Smooth muscle cell (in vitro differentiated cells): ENCODE measurements at regions not wholly inside any gene's neighbourhood (a gene's known extent, or its start where the extent isn't known, plus 50 kb on each side); places are given as distances from the start of the nearest gene placed in this dataset.

ENCODE experiments used
- DNase-seq: peaks from one replicate; lab custom pipeline; 2025; ENCODE audit not compliant: unreplicated experiment; lab: John Stamatoyannopoulos, UW
- H2AFZ ChIP-seq: fragments of 200-600 bp; sonication (generic); 2 replicates; pipeline ENCODE4 v1.6.0; 2016; ENCODE audit warnings: antibody characterized with exemption, low read depth, mild to moderate bottlenecking
- H3F3A ChIP-seq: fragments of 200-600 bp; sonication (generic); 2 replicates; pipeline ENCODE4 v1.6.0; 2017; ENCODE audit warnings: antibody characterized with exemption, low read depth
- H3K27ac ChIP-seq: fragments of 200-600 bp; sonication (generic); 2 replicates; pipeline ENCODE4 v1.5.1; 2016; ENCODE audit warnings: low read depth, mild to moderate bottlenecking
- H3K27me3 ChIP-seq: fragments of 200-600 bp; sonication (generic); 2 replicates; pipeline ENCODE4 v1.6.1; 2016; ENCODE audit warnings: low read depth, mild to moderate bottlenecking
- H3K36me3 ChIP-seq: fragments of 200-600 bp; sonication (generic); 2 replicates; pipeline ENCODE4 v1.5.1; 2016; ENCODE audit warnings: low read depth
- H3K4me1 ChIP-seq: fragments of 200-600 bp; sonication (generic); 2 replicates; pipeline ENCODE4 v1.5.1; 2016; ENCODE audit warnings: low read depth
- H3K4me2 ChIP-seq: fragments of 200-600 bp; sonication (generic); 2 replicates; pipeline ENCODE4 v1.6.0; 2016; ENCODE audit warnings: mild to moderate bottlenecking
- H3K4me3 ChIP-seq: fragments of 200-600 bp; sonication (generic); 2 replicates; pipeline ENCODE4 v1.5.1; 2016; ENCODE audit warnings: mild to moderate bottlenecking
- H3K79me2 ChIP-seq: fragments of 200-600 bp; sonication (generic); 2 replicates; pipeline ENCODE4 v1.6.0; 2016; ENCODE audit warnings: low read depth, mild to moderate bottlenecking
- H3K9ac ChIP-seq: fragments of 200-600 bp; sonication (generic); 2 replicates; pipeline ENCODE4 v1.6.0; 2016; ENCODE audit warnings: low read depth
- H3K9me3 ChIP-seq: fragments of 200-600 bp; sonication (generic); replicated peaks from 2 replicates; pipeline ENCODE4 v1.5.1; 2016; ENCODE audit warnings: low read depth
- H4K20me1 ChIP-seq: fragments of 200-600 bp; sonication (generic); 2 replicates; pipeline ENCODE4 v1.6.0; 2016; ENCODE audit warnings: low read depth
- CTCF ChIP-seq: fragments of 200-600 bp; sonication (generic); IDR thresholded peaks from 2 replicates; pipeline ENCODE4 v1.5.1; 2017; ENCODE audit warnings: borderline replicate concordance, mild to moderate bottlenecking, antibody characterized with exemption; ENCODE audit not compliant: insufficient read depth, poor library complexity, severe bottlenecking
- WGBS: methylation state at CpG from one replicate; pipeline ENCODE4 v1.1.7; 2016; ENCODE audit warnings: low lambda C conversion rate; 5-methylcytosine and 5-hydroxymethylcytosine counted together

GRCh38 chr20:52518735-52519134, 327.2 kb upstream of the ZFP64 start:
- Histone ChIP-seq H3K27me3 (no peaks in the 10 kb centered on the region), H3F3A (no peaks in the 10 kb centered on the region), H3K36me3 (no peaks in the 10 kb centered on the region), H3K9ac (no peak overlapping the region), H3K27ac (no peak overlapping the region), H3K9me3 (no peaks in the 10 kb centered on the region), H3K4me1 (peaks cover 3% of the 10 kb centered on the region), H4K20me1 (no peaks in the 10 kb centered on the region), H2AFZ (no peak overlapping the region), H3K79me2 (no peaks in the 10 kb centered on the region), H3K4me2 (no peak overlapping the region), H3K4me3 (no peak overlapping the region)
- no peak for TF ChIP-seq CTCF
- WGBS, result 22% methylated on average over 3 of the region's 3 CpGs
- DNase-seq, result no peak

GRCh38 chr20:52515877-52516276, 324.3 kb upstream of the ZFP64 start:
- H3K79me2 ChIP-seq, result no peaks in the 10 kb centered on the region
- no peaks in the 10 kb centered on the region for H3K9me3 ChIP-seq
- H3K4me1 ChIP-seq, result peaks cover 5% of the 10 kb centered on the region
- no peak overlapping the region for H3K9ac ChIP-seq
- H3F3A ChIP-seq, result no peaks in the 10 kb centered on the region
- no peaks in the 10 kb centered on the region for H3K36me3 ChIP-seq
- H3K4me3 ChIP-seq, result no peak overlapping the region
- H3K4me2 ChIP-seq, result no peak overlapping the region
- TF ChIP-seq CTCF, result no peak
- no peaks in the 10 kb centered on the region for H4K20me1 ChIP-seq
- H3K27me3 ChIP-seq, result no peaks in the 10 kb centered on the region
- peak overlapping the region; percentile 32 for H3K27ac ChIP-seq
- no peak for DNase-seq
- no peak overlapping the region for H2AFZ ChIP-seq
- no CpG with 5 or more reads among the region's 2 CpGs for WGBS

- Histone ChIP-seq H3K36me3 (no peaks in the 10 kb centered on the region), H3K4me2 (no peak overlapping the region), H3K4me3 (no peak overlapping the region), H3K9ac (no peak overlapping the region), H2AFZ (peak overlapping the region; percentile 43), H3K79me2 (no peaks in the 10 kb centered on the region), H3K27ac (no peak overlapping the region), H3K27me3 (no peaks in the 10 kb centered on the region), H3F3A (peaks cover 9% of the 10 kb centered on the region), H3K4me1 (peaks cover 8% of the 10 kb centered on the region), H3K9me3 (no peaks in the 10 kb centered on the region), H4K20me1 (no peaks in the 10 kb centered on the region)
- DNase-seq, result no peak
- no peak for TF ChIP-seq CTCF
- WGBS, result 66% methylated on average over 4 of the region's 4 CpGs
Observed at GRCh38 chr20:52500157-52500556, 308.6 kb upstream of the ZFP64 start.

- no peaks in the 10 kb centered on the region for H3K79me2 ChIP-seq
- no peak overlapping the region for H2AFZ ChIP-seq
- H3K9ac ChIP-seq, result no peak overlapping the region
- no peak overlapping the region for H3K4me3 ChIP-seq
- H3K4me2 ChIP-seq, result no peak overlapping the region
- H3K4me1 ChIP-seq, result peaks cover 8% of the 10 kb centered on the region
- H3K36me3 ChIP-seq, result no peaks in the 10 kb centered on the region
- no peak overlapping the region for H3K27ac ChIP-seq
- H3F3A ChIP-seq, result peaks cover 22% of the 10 kb centered on the region
- DNase-seq, result no peak
- no peaks in the 10 kb centered on the region for H3K27me3 ChIP-seq
- H3K9me3 ChIP-seq, result no peaks in the 10 kb centered on the region
- 81% methylated on average over 3 of the region's 3 CpGs for WGBS
- no peaks in the 10 kb centered on the region for H4K20me1 ChIP-seq
- TF ChIP-seq CTCF, result no peak
Observed at GRCh38 chr20:52497731-52498130, 306.2 kb upstream of the ZFP64 start.
